ENCODE measurements at regions not wholly inside any gene's neighbourhood (a gene's known extent, or its start where the extent isn't known, plus 50 kb on each side); places are given as distances from the start of the nearest gene placed in this dataset.

GRCh38 chr2:223199531-223200515, 147.8 kb downstream of the KCNE4 start:
- H3K27ac ChIP-seq: no peak overlapping the region
- no peaks in the 10 kb centered on the region for H3K9me3 ChIP-seq (replicated peaks)

GRCh38 chr2:223203971-223204929, 152.3 kb downstream of the KCNE4 start:
- H3K27me3 ChIP-seq: 0 out of 2 replicates have a peak, but pooled peaks cover 3% of the 10 kb centered on the region
- H3K36me3 ChIP-seq: no peaks in the 10 kb centered on the region
- no peaks in the 10 kb centered on the region for H3K9me3 ChIP-seq (replicated peaks)
- H3K27ac ChIP-seq: no peak overlapping the region
- no peak overlapping the region for H3K4me3 ChIP-seq
- DNase-seq: no peak
- H3K4me1 ChIP-seq: no peaks in the 10 kb centered on the region

More at GRCh38 chr2:223199531-223200515, 147.8 kb downstream of the KCNE4 start:
- Histone ChIP-seq H3K4me3 (no peak overlapping the region), H3K27me3 (0 out of 2 replicates have a peak, but pooled peaks cover 3% of the 10 kb centered on the region), H3K4me1 (no peaks in the 10 kb centered on the region), H3K36me3 (no peaks in the 10 kb centered on the region)
- no peak for DNase-seq

GRCh38 chr2:223210489-223210888, 158.5 kb downstream of the KCNE4 start:
- no peak overlapping the region for H3K4me3 ChIP-seq
- H3K4me1 ChIP-seq: no peaks in the 10 kb centered on the region

GRCh38 chr2:223214394-223215253, 162.6 kb downstream of the KCNE4 start:
- Histone ChIP-seq H3K4me1 (no peaks in the 10 kb centered on the region), H3K27me3 (no peaks in the 10 kb centered on the region), H3K36me3 (no peaks in the 10 kb centered on the region), H3K9me3 (replicated peaks) (no peaks in the 10 kb centered on the region; the same call in 1 of the 2 replicates), H3K4me3 (no peak overlapping the region), H3K27ac (no peak overlapping the region)
- DNase-seq: no peak

More at GRCh38 chr2:223210489-223210888, 158.5 kb downstream of the KCNE4 start:
- Histone ChIP-seq H3K9me3 (replicated peaks) (no peaks in the 10 kb centered on the region; the same call in 1 of the 2 replicates), H3K27ac (no peak overlapping the region), H3K36me3 (no peaks in the 10 kb centered on the region), H3K27me3 (no peaks in the 10 kb centered on the region)
- DNase-seq: no peak

- no peak overlapping the region for H3K4me3 ChIP-seq
- no peaks in the 10 kb centered on the region; the same call in 1 of the 2 replicates for H3K9me3 ChIP-seq (replicated peaks)
- no peaks in the 10 kb centered on the region for H3K36me3 ChIP-seq
- no peaks in the 10 kb centered on the region for H3K4me1 ChIP-seq
- H3K27ac ChIP-seq: no peak overlapping the region
- DNase-seq: no peak
- no peaks in the 10 kb centered on the region for H3K27me3 ChIP-seq
Observed at GRCh38 chr2:223215254-223215516, 163.2 kb downstream of the KCNE4 start.

GRCh38 chr2:223217373-223217772, 165.4 kb downstream of the KCNE4 start:
- DNase-seq: no peak
- H3K4me3 ChIP-seq: no peak overlapping the region
- H3K36me3 ChIP-seq: no peaks in the 10 kb centered on the region
- H3K27me3 ChIP-seq: no peaks in the 10 kb centered on the region
- H3K9me3 ChIP-seq (replicated peaks): no peaks in the 10 kb centered on the region
- H3K4me1 ChIP-seq: no peaks in the 10 kb centered on the region
- no peak overlapping the region for H3K27ac ChIP-seq

GRCh38 chr2:223218587-223219178, 166.7 kb downstream of the KCNE4 start:
- H3K27me3 ChIP-seq: no peaks in the 10 kb centered on the region
- no peaks in the 10 kb centered on the region for H3K9me3 ChIP-seq (replicated peaks)
- no peak overlapping the region for H3K4me3 ChIP-seq
- no peaks in the 10 kb centered on the region for H3K36me3 ChIP-seq
- no peak for DNase-seq
- H3K27ac ChIP-seq: no peak overlapping the region
- no peaks in the 10 kb centered on the region for H3K4me1 ChIP-seq

GRCh38 chr2:223219872-223220657, 168.1 kb downstream of the KCNE4 start:
- H3K27ac ChIP-seq: no peak overlapping the region
- DNase-seq: no peak
- H3K36me3 ChIP-seq: no peaks in the 10 kb centered on the region
- no peaks in the 10 kb centered on the region for H3K9me3 ChIP-seq (replicated peaks)
- H3K4me3 ChIP-seq: no peak overlapping the region
- H3K27me3 ChIP-seq: no peaks in the 10 kb centered on the region
- H3K4me1 ChIP-seq: no peaks in the 10 kb centered on the region

GRCh38 chr2:223220658-223220925, 168.6 kb downstream of the KCNE4 start:
- DNase-seq: no peak
- Histone ChIP-seq H3K36me3 (no peaks in the 10 kb centered on the region), H3K4me1 (no peaks in the 10 kb centered on the region), H3K9me3 (replicated peaks) (no peaks in the 10 kb centered on the region), H3K27me3 (no peaks in the 10 kb centered on the region), H3K27ac (no peak overlapping the region), H3K4me3 (no peak overlapping the region)

- DNase-seq: no peak
- H3K4me1 ChIP-seq: no peaks in the 10 kb centered on the region
Observed at GRCh38 chr2:223221139-223221835, 169.3 kb downstream of the KCNE4 start.

GRCh38 chr2:223222397-223222796, 170.4 kb downstream of the KCNE4 start:
- peaks cover 3% of the 10 kb centered on the region; the same call in 1 of the 2 replicates for H3K9me3 ChIP-seq (replicated peaks)
- no peaks in the 10 kb centered on the region for H3K36me3 ChIP-seq
- no peak overlapping the region for H3K27ac ChIP-seq
- no peak overlapping the region for H3K4me3 ChIP-seq
- H3K27me3 ChIP-seq: no peaks in the 10 kb centered on the region
- no peaks in the 10 kb centered on the region for H3K4me1 ChIP-seq
- no peak for DNase-seq

More at GRCh38 chr2:223221139-223221835, 169.3 kb downstream of the KCNE4 start:
- Histone ChIP-seq H3K36me3 (no peaks in the 10 kb centered on the region), H3K4me3 (no peak overlapping the region), H3K27me3 (no peaks in the 10 kb centered on the region), H3K9me3 (replicated peaks) (peaks cover 1% of the 10 kb centered on the region; the same call in 1 of the 2 replicates), H3K27ac (no peak overlapping the region)

- H3K27me3 ChIP-seq: no peaks in the 10 kb centered on the region
- H3K9me3 ChIP-seq (replicated peaks): peaks cover 3% of the 10 kb centered on the region; the same call in 1 of the 2 replicates
- DNase-seq: no peak
- no peaks in the 10 kb centered on the region for H3K36me3 ChIP-seq
- H3K27ac ChIP-seq: no peak overlapping the region
- H3K4me1 ChIP-seq: no peaks in the 10 kb centered on the region
- H3K4me3 ChIP-seq: no peak overlapping the region
Observed at GRCh38 chr2:223223156-223223555, 171.2 kb downstream of the KCNE4 start.

- H3K27ac ChIP-seq: no peak overlapping the region
- peaks cover 3% of the 10 kb centered on the region; the same call in 1 of the 2 replicates for H3K9me3 ChIP-seq (replicated peaks)
- H3K4me1 ChIP-seq: no peaks in the 10 kb centered on the region
- H3K36me3 ChIP-seq: no peaks in the 10 kb centered on the region
- H3K27me3 ChIP-seq: no peaks in the 10 kb centered on the region
- no peak overlapping the region for H3K4me3 ChIP-seq
- no peak for DNase-seq
Observed at GRCh38 chr2:223225266-223225665, 173.3 kb downstream of the KCNE4 start.

Data from SJCRH30 (cell line).